Panc1 (cell line): ENCODE measurements at regions not wholly inside any gene's neighbourhood (a gene's known extent, or its start where the extent isn't known, plus 50 kb on each side); places are given as distances from the start of the nearest gene placed in this dataset.

Experiments
- CTCF ChIP-seq: fragments of 450-650 bp; IDR thresholded peaks from 2 replicates; pipeline ENCODE4 v1.5.1; 2017; ENCODE audit warnings: mild to moderate bottlenecking
- POLR2AphosphoS5 ChIP-seq: IDR thresholded peaks from 2 replicates; pipeline ENCODE4 v1.6.1; 2012; ENCODE audit warnings: mild to moderate bottlenecking, low read depth, low read length, moderate library complexity
- TCF7L2 ChIP-seq: IDR thresholded peaks from 2 replicates; pipeline ENCODE4 v1.6.1; 2011; ENCODE audit warnings: mild to moderate bottlenecking, low read depth, low read length, inconsistent platforms

GRCh38 chr7:46264646-46265045 lies 343.6 kb upstream of the IGFBP3 start:
- TF ChIP-seq CTCF = no peak
- TF ChIP-seq TCF7L2 = no peak
- TF ChIP-seq POLR2AphosphoS5 = no peak
